GM23338 (cell line): ENCODE measurements at regions not wholly inside any gene's neighbourhood (a gene's known extent, or its start where the extent isn't known, plus 50 kb on each side); places are given as distances from the start of the nearest gene placed in this dataset.

ENCODE experiments used
- ATAC-seq: fragments of 200-7000 bp; cut with Tn5 transposase; 3 replicates; pipeline ENCODE4 v1.9.1; 2020
- DNase-seq: peaks from one replicate; pipeline ENCODE4 v3.0.0-alpha.2; 2015; ENCODE audit warnings: low spot score
- H2AFZ ChIP-seq: fragments of 200-600 bp; sonication (generic); 2 replicates; pipeline ENCODE4 v1.8.0; 2016; ENCODE audit warnings: antibody characterized with exemption, mild to moderate bottlenecking, moderate library complexity
- H3F3A ChIP-seq: fragments of 200-600 bp; sonication (generic); replicated peaks from 2 replicates; pipeline ENCODE4 v1.8.0; 2017; ENCODE audit warnings: antibody characterized with exemption, mixed run types, low read depth
- H3K27ac ChIP-seq: fragments of 200-600 bp; sonication (generic); 2 replicates; pipeline ENCODE4 v1.6.1; 2016; ENCODE audit warnings: low read depth
- H3K27me3 ChIP-seq: fragments of 200-600 bp; sonication (generic); 2 replicates; pipeline ENCODE4 v1.8.0; 2016; ENCODE audit warnings: mild to moderate bottlenecking, mixed run types, moderate library complexity; ENCODE audit not compliant: insufficient read depth
- H3K36me3 ChIP-seq: fragments of 200-600 bp; sonication (generic); 2 replicates; pipeline ENCODE4 v1.8.0; 2016; ENCODE audit warnings: mild to moderate bottlenecking; ENCODE audit not compliant: insufficient read depth
- H3K4me1 ChIP-seq: fragments of 200-600 bp; sonication (generic); 2 replicates; pipeline ENCODE4 v1.8.0; 2016; ENCODE audit warnings: mild to moderate bottlenecking, moderate library complexity; ENCODE audit not compliant: insufficient read depth
- H3K4me2 ChIP-seq: fragments of 200-600 bp; sonication (generic); 2 replicates; pipeline ENCODE4 v1.7.1; 2017; ENCODE audit warnings: mixed run types
- H3K4me3 ChIP-seq: fragments of 200-600 bp; sonication (generic); 2 replicates; pipeline ENCODE4 v1.6.1; 2016; ENCODE audit warnings: mixed run types
- H3K79me2 ChIP-seq: fragments of 200-600 bp; sonication (generic); replicated peaks from 2 replicates; pipeline ENCODE4 v1.8.0; 2017; ENCODE audit warnings: mild to moderate bottlenecking; ENCODE audit not compliant: insufficient read depth
- H3K9me2 ChIP-seq: fragments of 200-600 bp; sonication (generic); 2 replicates; pipeline ENCODE4 v1.8.0; 2017; ENCODE audit not compliant: insufficient read depth
- H4K20me1 ChIP-seq: fragments of 200-600 bp; sonication (generic); replicated peaks from 2 replicates; pipeline ENCODE4 v1.8.0; 2017; ENCODE audit warnings: mild to moderate bottlenecking; ENCODE audit not compliant: insufficient read depth
- H3K27ac Mint-ChIP-seq: 2 replicates; pipeline ENCODE4 v1.8.0; 2020; ENCODE audit warnings: inconsistent platforms, mild to moderate bottlenecking, moderate library complexity, mixed read lengths
- H3K27me3 Mint-ChIP-seq: 3 replicates; pipeline ENCODE4 v1.8.0; 2022; ENCODE audit warnings: low read depth, mild to moderate bottlenecking, moderate library complexity, mixed read lengths, inconsistent platforms; ENCODE audit not compliant: insufficient read depth, poor library complexity
- H3K36me3 Mint-ChIP-seq: 3 replicates; pipeline ENCODE4 v1.8.0; 2021; ENCODE audit warnings: low read depth, mild to moderate bottlenecking, inconsistent platforms, moderate library complexity, mixed read lengths
- H3K4me1 Mint-ChIP-seq: 3 replicates; pipeline ENCODE4 v1.8.0; 2020; ENCODE audit warnings: mild to moderate bottlenecking, inconsistent platforms, mixed read lengths
- H3K4me3 Mint-ChIP-seq: 3 replicates; pipeline ENCODE4 v1.8.0; 2021; ENCODE audit warnings: moderate library complexity, mild to moderate bottlenecking, inconsistent platforms, mixed read lengths
- H3K9me3 Mint-ChIP-seq: 3 replicates; pipeline ENCODE4 v1.8.0; 2020; ENCODE audit warnings: moderate library complexity, mild to moderate bottlenecking, inconsistent platforms, mixed read lengths
- CREB1 ChIP-seq: fragments of 250-450 bp; sonication (Bioruptor Pico); IDR thresholded peaks from 2 replicates; pipeline ENCODE4 v1.5.0; 2020; ENCODE audit warnings: low read depth, mild to moderate bottlenecking, moderate library complexity
- CTCF ChIP-seq, 2 experiments: fragments of 200-600 bp in 1 of 2; sonication (generic) in 1 of 2; conservative IDR thresholded peaks; 2 replicates each; pipeline versions ENCODE4 v1.5.1 to v1.6.1; 2016 to 2017; ENCODE audit warnings: antibody characterized with exemption in 2 of 2, low read depth in 2 of 2, mild to moderate bottlenecking in 2 of 2, moderate library complexity in 1 of 2
- EZH2 ChIP-seq: fragments of 200-600 bp; sonication (generic); IDR thresholded peaks from one replicate; pipeline ENCODE4 v1.8.0; 2017; ENCODE audit warnings: antibody characterized with exemption, mild to moderate bottlenecking, low read depth; ENCODE audit not compliant: unreplicated experiment
- JUNB ChIP-seq: IDR thresholded peaks from one replicate; pipeline ENCODE4 v1.6.1; 2016; ENCODE audit warnings: antibody characterized with exemption; ENCODE audit not compliant: unreplicated experiment
- NANOG ChIP-seq: IDR thresholded peaks from 2 replicates; pipeline ENCODE4 v1.6.1; 2016; ENCODE audit warnings: antibody characterized with exemption, borderline replicate concordance
- POLR2AphosphoS5 ChIP-seq: IDR thresholded peaks from 2 replicates; pipeline ENCODE4 v1.6.1; 2016; ENCODE audit warnings: antibody characterized with exemption, low read depth
- STAT1 ChIP-seq: IDR thresholded peaks from one replicate; pipeline ENCODE4 v1.6.1; 2016; ENCODE audit warnings: antibody characterized with exemption; ENCODE audit not compliant: unreplicated experiment
- ZNF114 ChIP-seq: fragments of 250-450 bp; sonication (Bioruptor Pico); IDR thresholded peaks from 2 replicates; pipeline ENCODE4 v1.5.0; 2020; ENCODE audit warnings: mild to moderate bottlenecking, moderate library complexity
- ZNF462 ChIP-seq: fragments of 250-450 bp; sonication (Bioruptor Pico); IDR thresholded peaks from 2 replicates; pipeline ENCODE4 v1.5.0; 2020; ENCODE audit warnings: mild to moderate bottlenecking, moderate library complexity
- TF ChIP-seq, protein P1 (sequence below): IDR thresholded peaks from one replicate; pipeline ENCODE4 v1.6.1; 2018; ENCODE audit warnings: antibody characterized with exemption; ENCODE audit not compliant: unreplicated experiment
- TF ChIP-seq, protein P2 (sequence below): IDR thresholded peaks from 2 replicates; pipeline ENCODE4 v1.6.1; 2016; ENCODE audit warnings: antibody characterized with exemption

- Mint-ChIP-seq H3K27me3 (peaks cover 1% of the 10 kb centered on the region), H3K36me3 (peaks cover 15% of the 10 kb centered on the region), H3K4me1 (peaks cover 13% of the 10 kb centered on the region), H3K27ac (no peak overlapping the region), H3K9me3 (peaks cover 18% of the 10 kb centered on the region), H3K4me3 (no peak overlapping the region)
- no peaks in the 10 kb centered on the region for H3K36me3 ChIP-seq
- H3K27ac ChIP-seq: no peak overlapping the region
- H4K20me1 ChIP-seq: no peaks in the 10 kb centered on the region
- peaks cover 6% of the 10 kb centered on the region; the same call in 1 of the 2 replicates for H3K9me2 ChIP-seq
- H3K4me1 ChIP-seq: peaks cover 11% of the 10 kb centered on the region; the same call in 1 of the 2 replicates
- H3K27me3 ChIP-seq: no peaks in the 10 kb centered on the region
- no peak overlapping the region for H3K4me3 ChIP-seq
- H2AFZ ChIP-seq: no peak overlapping the region
- ATAC-seq (no peak), DNase-seq (no peak)
- TF ChIP-seq, protein P1, sequence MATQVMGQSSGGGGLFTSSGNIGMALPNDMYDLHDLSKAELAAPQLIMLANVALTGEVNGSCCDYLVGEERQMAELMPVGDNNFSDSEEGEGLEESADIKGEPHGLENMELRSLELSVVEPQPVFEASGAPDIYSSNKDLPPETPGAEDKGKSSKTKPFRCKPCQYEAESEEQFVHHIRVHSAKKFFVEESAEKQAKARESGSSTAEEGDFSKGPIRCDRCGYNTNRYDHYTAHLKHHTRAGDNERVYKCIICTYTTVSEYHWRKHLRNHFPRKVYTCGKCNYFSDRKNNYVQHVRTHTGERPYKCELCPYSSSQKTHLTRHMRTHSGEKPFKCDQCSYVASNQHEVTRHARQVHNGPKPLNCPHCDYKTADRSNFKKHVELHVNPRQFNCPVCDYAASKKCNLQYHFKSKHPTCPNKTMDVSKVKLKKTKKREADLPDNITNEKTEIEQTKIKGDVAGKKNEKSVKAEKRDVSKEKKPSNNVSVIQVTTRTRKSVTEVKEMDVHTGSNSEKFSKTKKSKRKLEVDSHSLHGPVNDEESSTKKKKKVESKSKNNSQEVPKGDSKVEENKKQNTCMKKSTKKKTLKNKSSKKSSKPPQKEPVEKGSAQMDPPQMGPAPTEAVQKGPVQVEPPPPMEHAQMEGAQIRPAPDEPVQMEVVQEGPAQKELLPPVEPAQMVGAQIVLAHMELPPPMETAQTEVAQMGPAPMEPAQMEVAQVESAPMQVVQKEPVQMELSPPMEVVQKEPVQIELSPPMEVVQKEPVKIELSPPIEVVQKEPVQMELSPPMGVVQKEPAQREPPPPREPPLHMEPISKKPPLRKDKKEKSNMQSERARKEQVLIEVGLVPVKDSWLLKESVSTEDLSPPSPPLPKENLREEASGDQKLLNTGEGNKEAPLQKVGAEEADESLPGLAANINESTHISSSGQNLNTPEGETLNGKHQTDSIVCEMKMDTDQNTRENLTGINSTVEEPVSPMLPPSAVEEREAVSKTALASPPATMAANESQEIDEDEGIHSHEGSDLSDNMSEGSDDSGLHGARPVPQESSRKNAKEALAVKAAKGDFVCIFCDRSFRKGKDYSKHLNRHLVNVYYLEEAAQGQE: no peak
- TF ChIP-seq NANOG (no peak), POLR2AphosphoS5 (no peak), CTCF (conservative IDR thresholded peaks at IDR 0.05; ENCODE audit: low read depth in 2 of 2) (no peak), ZNF462 (no peak), EZH2 (no peak), STAT1 (no peak), CREB1 (CRISPR knock-in tag) (no peak), JUNB (no peak), ZNF114 (CRISPR knock-in tag) (no peak)
- TF ChIP-seq, protein P2, sequence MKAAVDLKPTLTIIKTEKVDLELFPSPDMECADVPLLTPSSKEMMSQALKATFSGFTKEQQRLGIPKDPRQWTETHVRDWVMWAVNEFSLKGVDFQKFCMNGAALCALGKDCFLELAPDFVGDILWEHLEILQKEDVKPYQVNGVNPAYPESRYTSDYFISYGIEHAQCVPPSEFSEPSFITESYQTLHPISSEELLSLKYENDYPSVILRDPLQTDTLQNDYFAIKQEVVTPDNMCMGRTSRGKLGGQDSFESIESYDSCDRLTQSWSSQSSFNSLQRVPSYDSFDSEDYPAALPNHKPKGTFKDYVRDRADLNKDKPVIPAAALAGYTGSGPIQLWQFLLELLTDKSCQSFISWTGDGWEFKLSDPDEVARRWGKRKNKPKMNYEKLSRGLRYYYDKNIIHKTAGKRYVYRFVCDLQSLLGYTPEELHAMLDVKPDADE: no peak
- no peak overlapping the region for H3K4me2 ChIP-seq
- no peaks in the 10 kb centered on the region for H3F3A ChIP-seq
- no peaks in the 10 kb centered on the region for H3K79me2 ChIP-seq
Observed at GRCh38 chr21:18151046-18151445, 93.6 kb upstream of the CHODL start.
